AG09309 (cell line): ENCODE measurements at regions not wholly inside any gene's neighbourhood (a gene's known extent, or its start where the extent isn't known, plus 50 kb on each side); places are given as distances from the start of the nearest gene placed in this dataset.

Experiments
- DNase-seq: peaks from one replicate; pipeline ENCODE4 v3.0.0-alpha.2; 2010; ENCODE audit warnings: low read depth
- H3K4me3 ChIP-seq: 2 replicates; pipeline ENCODE4 v1.5.1; 2011; ENCODE audit warnings: mild to moderate bottlenecking, low read depth, low read length, moderate library complexity; ENCODE audit not compliant: control insufficient read depth
- CTCF ChIP-seq: IDR thresholded peaks from 2 replicates; pipeline ENCODE4 v1.5.1; 2011; ENCODE audit warnings: mild to moderate bottlenecking, low read depth, low read length, inconsistent platforms; ENCODE audit not compliant: insufficient read depth, control insufficient read depth; ENCODE audit errors: missing control alignments

- H3K4me3 ChIP-seq = no peak overlapping the region
- TF ChIP-seq CTCF = no peak
- DNase-seq = no peak
Measured at GRCh38 chr14:49489341-49489740, 96.8 kb downstream of the RPS29 start.

- no peak for DNase-seq
- no peak overlapping the region for H3K4me3 ChIP-seq
- no peak for TF ChIP-seq CTCF
Measured at GRCh38 chr14:49487238-49487637, 98.9 kb downstream of the RPS29 start.

GRCh38 chr14:49485290-49485689 is 100.9 kb downstream of the RPS29 start:
- H3K4me3 ChIP-seq = no peak overlapping the region
- TF ChIP-seq CTCF = no peak
- no peak for DNase-seq

- no peak overlapping the region for H3K4me3 ChIP-seq
- DNase-seq = no peak
- TF ChIP-seq CTCF = no peak
Measured at GRCh38 chr14:49484180-49484579, 102.0 kb downstream of the RPS29 start.

GRCh38 chr14:49483268-49483667 is 102.9 kb downstream of the RPS29 start:
- DNase-seq = no peak
- TF ChIP-seq CTCF = no peak
- no peak overlapping the region for H3K4me3 ChIP-seq

GRCh38 chr14:49480979-49481498 is 105.1 kb downstream of the RPS29 start:
- no peak for TF ChIP-seq CTCF
- no peak overlapping the region for H3K4me3 ChIP-seq
- no peak for DNase-seq
